Mesendoderm (in vitro differentiated cells): ENCODE measurements at regions not wholly inside any gene's neighbourhood (a gene's known extent, or its start where the extent isn't known, plus 50 kb on each side); places are given as distances from the start of the nearest gene placed in this dataset. TPM values are rescaled to one million over a fixed set of nuclear protein-coding genes. Genes with fewer than 3 reads are reported as not detected.

Experiments
- DNase-seq: peaks from one replicate; pipeline ENCODE4 v3.0.0; 2013
- H2AK5ac ChIP-seq: 2 replicates; pipeline ENCODE4 v1.6.1; 2013; ENCODE audit warnings: low read length, inconsistent platforms
- H2BK120ac ChIP-seq: 2 replicates; pipeline ENCODE4 v1.6.1; 2013; ENCODE audit warnings: low read depth, mild to moderate bottlenecking, low read length, moderate library complexity, mixed read lengths
- H2BK15ac ChIP-seq: replicated peaks from 2 replicates; pipeline ENCODE4 v1.6.1; 2013; ENCODE audit warnings: low read depth, mild to moderate bottlenecking, moderate library complexity
- H2BK5ac ChIP-seq: 2 replicates; pipeline ENCODE4 v1.6.1; 2013; ENCODE audit warnings: low read length, inconsistent platforms
- H3K18ac ChIP-seq: 2 replicates; pipeline ENCODE4 v1.6.1; 2013; ENCODE audit warnings: mild to moderate bottlenecking, low read length, mixed read lengths
- H3K23ac ChIP-seq: one replicate; pipeline ENCODE4 v1.6.1; 2013; ENCODE audit warnings: low read length
- H3K27ac ChIP-seq: 2 replicates; pipeline ENCODE4 v1.5.1; 2013; ENCODE audit warnings: low read depth, mild to moderate bottlenecking, inconsistent platforms, low read length, moderate library complexity
- H3K27me3 ChIP-seq: 2 replicates; pipeline ENCODE4 v1.6.1; 2013; ENCODE audit warnings: low read length, control low read depth, mild to moderate bottlenecking, inconsistent platforms; ENCODE audit not compliant: insufficient read depth, poor library complexity
- H3K36me3 ChIP-seq: 2 replicates; pipeline ENCODE4 v1.6.1; 2013; ENCODE audit warnings: low read length, inconsistent platforms; ENCODE audit not compliant: control insufficient read depth, insufficient read depth
- H3K4ac ChIP-seq: one replicate; pipeline ENCODE4 v1.6.1; 2013; ENCODE audit warnings: low read depth, mild to moderate bottlenecking, low read length, moderate library complexity
- H3K4me1 ChIP-seq: 2 replicates; pipeline ENCODE4 v1.6.1; 2013; ENCODE audit warnings: low read depth, low read length, inconsistent platforms; ENCODE audit not compliant: control insufficient read depth
- H3K4me2 ChIP-seq: 2 replicates; pipeline ENCODE4 v1.6.1; 2013; ENCODE audit warnings: low read length
- H3K4me3 ChIP-seq: 2 replicates; pipeline ENCODE4 v1.5.1; 2013; ENCODE audit warnings: mild to moderate bottlenecking, low read length
- H3K56ac ChIP-seq: one replicate; pipeline ENCODE4 v1.6.1; 2013; ENCODE audit warnings: low read length
- H3K79me1 ChIP-seq: 2 replicates; pipeline ENCODE4 v1.6.1; 2013; ENCODE audit warnings: low read length, inconsistent platforms
- H3K79me2 ChIP-seq: 2 replicates; pipeline ENCODE4 v1.6.1; 2013; ENCODE audit warnings: mild to moderate bottlenecking, low read length; ENCODE audit not compliant: control insufficient read depth, insufficient read depth
- H3K9ac ChIP-seq: 2 replicates; pipeline ENCODE4 v1.6.1; 2013; ENCODE audit warnings: low read length, inconsistent platforms
- H4K5ac ChIP-seq: one replicate; pipeline ENCODE4 v1.6.1; 2013; ENCODE audit warnings: low read length
- H4K8ac ChIP-seq: one replicate; pipeline ENCODE4 v1.6.1; 2013; ENCODE audit warnings: low read depth, mild to moderate bottlenecking, control low read depth, low read length, moderate library complexity
- WGBS: extraction: QIAGEN DNeasy Blood & Tissue Kit; methylation state at CpG from one replicate; pipeline ENCODE4 v1.1.7; 2013; ENCODE audit warnings: low lambda C conversion rate, missing lambda C conversion rate; ENCODE audit not compliant: insufficient coverage; ENCODE audit errors: extremely low coverage; 5-methylcytosine and 5-hydroxymethylcytosine counted together
- small RNA-seq: library from polyadenylated mRNA; stranded (forward); fragments of <200 nt; extraction: miRNeasy Mini kit (QIAGEN cat#:217004); gene quantifications from one replicate; pipeline ENCODE3, GENCODE V24; 2013; ENCODE audit not compliant: insufficient read depth

DNA sequence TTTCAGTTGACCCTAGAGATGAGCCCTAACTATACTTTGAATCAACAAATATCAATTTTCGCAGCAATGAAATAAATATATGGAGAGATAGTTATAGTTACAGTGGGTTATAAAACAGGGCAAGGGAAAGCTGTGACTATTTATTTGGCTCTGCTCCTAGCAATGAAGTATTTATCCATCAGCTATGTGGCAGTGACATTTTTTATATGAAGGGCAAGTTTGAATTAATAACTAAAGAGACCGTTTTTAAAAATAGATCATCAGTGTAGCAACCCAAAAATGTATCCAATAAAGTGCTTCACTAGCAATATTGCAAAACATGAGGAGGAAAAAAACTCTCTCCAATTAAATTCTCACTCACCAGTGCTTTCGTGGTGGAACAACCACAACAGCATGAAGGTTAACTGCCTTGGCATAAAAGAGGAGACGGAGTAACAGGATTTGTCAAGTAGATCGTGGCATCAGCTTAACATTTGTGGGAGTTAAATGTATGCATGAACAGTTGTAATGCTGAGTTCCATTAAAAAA is 58.1 kb upstream of the NUDT4 start:
- Histone ChIP-seq H3K4me3 (no peak overlapping the region), H4K8ac (no peak overlapping the region), H3K56ac (no peak overlapping the region), H2BK5ac (no peak overlapping the region), H3K4me1 (no peaks in the 10 kb centered on the region), H2BK15ac (no peak overlapping the region), H3K79me2 (no peaks in the 10 kb centered on the region), H3K4me2 (no peak overlapping the region), H4K5ac (no peak overlapping the region), H3K79me1 (no peaks in the 10 kb centered on the region), H3K23ac (no peak overlapping the region), H3K27ac (no peak overlapping the region), H3K27me3 (no peaks in the 10 kb centered on the region), H3K4ac (no peak overlapping the region), H2BK120ac (no peak overlapping the region), H3K9ac (no peak overlapping the region), H3K36me3 (no peaks in the 10 kb centered on the region), H3K18ac (no peak overlapping the region), H2AK5ac (no peak overlapping the region)
- DNase-seq: no peak
- WGBS: no CpG with 5 or more reads among the region's 5 CpGs

DNA sequence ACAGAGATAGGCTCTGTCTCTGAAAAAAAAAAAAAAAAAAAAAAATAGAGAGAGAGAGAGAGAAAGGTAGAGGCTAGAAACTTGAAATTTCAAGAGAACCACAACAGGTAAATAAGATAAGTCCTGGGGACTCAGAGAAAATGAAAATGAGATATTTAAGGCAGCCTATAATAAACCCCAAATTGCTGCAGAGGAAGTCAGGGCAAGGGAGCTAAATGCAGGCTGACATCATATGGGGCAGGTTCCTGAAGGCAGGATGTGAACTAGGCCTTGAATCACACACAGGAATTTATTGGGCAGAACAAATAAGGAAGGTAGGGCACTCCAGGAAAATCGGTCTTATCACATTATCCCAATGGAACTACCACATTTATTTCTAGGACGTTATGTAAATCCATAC is 54.9 kb upstream of the NUDT4 start:
- no peak overlapping the region for H3K4me3 ChIP-seq
- H4K5ac ChIP-seq: no peak overlapping the region
- WGBS: no CpG with 5 or more reads among the region's 2 CpGs

DNA sequence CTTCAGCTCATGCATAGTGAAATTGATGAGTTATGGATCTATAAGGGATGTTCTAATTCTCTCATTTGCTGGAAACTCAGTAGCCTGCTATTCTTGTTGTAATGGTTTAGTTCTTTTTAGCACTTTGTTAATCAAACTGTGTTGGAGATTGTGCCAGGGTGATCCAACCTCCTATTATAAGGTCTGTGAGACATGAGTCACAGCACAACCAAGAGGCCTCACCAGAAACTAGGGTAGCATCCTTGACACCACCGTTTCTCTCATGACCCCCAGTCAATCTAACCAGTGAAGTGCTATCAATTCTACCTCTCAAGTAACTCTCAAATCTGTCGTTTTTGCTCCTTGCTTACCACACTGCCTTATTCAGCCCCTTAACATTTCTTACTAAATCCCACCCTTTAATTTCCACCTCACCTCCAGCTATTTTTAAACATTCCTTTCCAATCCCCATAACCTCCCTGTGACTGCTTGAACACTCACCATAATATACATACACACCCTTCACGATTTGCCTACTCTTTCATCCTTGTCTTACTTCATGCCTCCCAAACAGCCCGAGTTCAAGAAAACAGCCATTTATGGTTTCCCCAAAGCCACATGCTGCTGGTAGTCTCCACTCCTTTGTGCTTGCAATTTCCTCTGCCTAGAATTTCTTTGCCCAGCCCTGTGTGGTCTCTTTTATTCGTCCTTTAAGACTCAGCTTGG is 53.9 kb upstream of the NUDT4 start:
- Histone ChIP-seq H3K56ac (no peak overlapping the region), H3K4me1 (no peaks in the 10 kb centered on the region), H2AK5ac (no peak overlapping the region), H3K23ac (no peak overlapping the region), H4K5ac (no peak overlapping the region), H3K36me3 (no peaks in the 10 kb centered on the region), H3K4ac (no peak overlapping the region), H3K9ac (no peak overlapping the region), H3K79me2 (no peaks in the 10 kb centered on the region), H3K79me1 (no peaks in the 10 kb centered on the region), H2BK15ac (no peak overlapping the region), H3K27ac (no peak overlapping the region), H3K4me2 (no peak overlapping the region), H3K27me3 (no peaks in the 10 kb centered on the region), H3K18ac (no peak overlapping the region), H4K8ac (no peak overlapping the region), H2BK120ac (no peak overlapping the region), H2BK5ac (no peak overlapping the region), H3K4me3 (no peak overlapping the region)
- no CpG with 5 or more reads among the region's 5 CpGs for WGBS
- DNase-seq: no peak

More for the DNA sequence above, 54.9 kb upstream of the NUDT4 start:
- no peak overlapping the region for H3K9ac ChIP-seq
- H3K79me2 ChIP-seq: no peaks in the 10 kb centered on the region
- no peak overlapping the region for H4K8ac ChIP-seq
- no peaks in the 10 kb centered on the region for H3K27me3 ChIP-seq
- no peak overlapping the region for H3K18ac ChIP-seq
- no peak overlapping the region for H2BK120ac ChIP-seq
- no peak overlapping the region for H3K27ac ChIP-seq
- no peak overlapping the region for H3K4me2 ChIP-seq
- H3K23ac ChIP-seq: no peak overlapping the region
- no peak overlapping the region for H3K56ac ChIP-seq
- H2AK5ac ChIP-seq: no peak overlapping the region
- no peaks in the 10 kb centered on the region for H3K79me1 ChIP-seq
- H3K36me3 ChIP-seq: no peaks in the 10 kb centered on the region
- DNase-seq: peak; percentile 21
- no peak overlapping the region for H3K4ac ChIP-seq
- H3K4me1 ChIP-seq: no peaks in the 10 kb centered on the region
- H2BK5ac ChIP-seq: no peak overlapping the region
- no peak overlapping the region for H2BK15ac ChIP-seq

DNA sequence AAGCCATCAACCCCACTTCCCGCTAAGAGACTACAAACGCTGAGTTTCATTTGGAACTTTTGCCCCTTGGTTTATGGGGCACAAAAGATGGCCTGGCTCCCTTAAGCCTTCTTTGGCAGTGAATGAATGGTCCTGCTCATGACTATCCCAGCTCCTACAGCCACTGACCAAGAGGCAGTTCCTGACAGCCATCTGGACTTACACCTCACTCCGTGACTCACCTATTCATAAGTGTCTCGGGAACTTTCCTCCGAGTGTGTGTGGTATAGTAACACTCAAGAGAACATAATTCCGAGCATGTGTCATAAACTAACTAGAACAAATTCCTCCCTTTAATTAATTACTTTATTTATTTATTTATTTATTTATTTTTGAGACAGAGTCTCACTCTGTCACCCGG is 51.9 kb upstream of the NUDT4 start:
- H2BK120ac ChIP-seq: no peak overlapping the region
- H3K27me3 ChIP-seq: no peaks in the 10 kb centered on the region
- no peak overlapping the region for H3K18ac ChIP-seq
- no peak overlapping the region for H4K5ac ChIP-seq
- no peaks in the 10 kb centered on the region for H3K36me3 ChIP-seq
- no peak overlapping the region for H4K8ac ChIP-seq
- WGBS: no CpG with 5 or more reads among the region's 7 CpGs
- no peak overlapping the region for H2AK5ac ChIP-seq
- no peak overlapping the region for H2BK5ac ChIP-seq
- H3K4me2 ChIP-seq: no peak overlapping the region
- H3K4me1 ChIP-seq: no peaks in the 10 kb centered on the region
- no peak overlapping the region for H3K4me3 ChIP-seq
- H3K79me2 ChIP-seq: no peaks in the 10 kb centered on the region
- no peak overlapping the region for H2BK15ac ChIP-seq
- no peaks in the 10 kb centered on the region for H3K79me1 ChIP-seq
- H3K23ac ChIP-seq: no peak overlapping the region
- H3K4ac ChIP-seq: no peak overlapping the region
- no peak overlapping the region for H3K9ac ChIP-seq
- no peak overlapping the region for H3K56ac ChIP-seq
- no peak overlapping the region for H3K27ac ChIP-seq
- DNase-seq: no peak

Small RNA genes in the stretch of these regions (small RNA-seq; reads per million reads assigned to genes)
- gene RF00019 (not detected), gene RF00284 (not detected), gene RPL41P5 (not detected)
